OCI-LY1 (cell line): ENCODE measurements at regions not wholly inside any gene's neighbourhood (a gene's known extent, or its start where the extent isn't known, plus 50 kb on each side); places are given as distances from the start of the nearest gene placed in this dataset.

Source experiments
- EZH2 ChIP-seq: fragments of 200-600 bp; sonication (generic), shearing (Covaris generic); IDR thresholded peaks from 2 replicates; pipeline ENCODE4 v1.8.0; 2017; ENCODE audit warnings: borderline replicate concordance, mixed run types, mild to moderate bottlenecking, antibody characterized with exemption, low read length, moderate library complexity, mixed read lengths
- TF ChIP-seq, protein P1 (sequence below): fragments of 200-600 bp; sonication (generic), shearing (Covaris generic); IDR thresholded peaks from 2 replicates; pipeline ENCODE4 v1.5.1; 2017; ENCODE audit warnings: mild to moderate bottlenecking, antibody characterized with exemption, low read length, moderate library complexity, mixed read lengths

DNA sequence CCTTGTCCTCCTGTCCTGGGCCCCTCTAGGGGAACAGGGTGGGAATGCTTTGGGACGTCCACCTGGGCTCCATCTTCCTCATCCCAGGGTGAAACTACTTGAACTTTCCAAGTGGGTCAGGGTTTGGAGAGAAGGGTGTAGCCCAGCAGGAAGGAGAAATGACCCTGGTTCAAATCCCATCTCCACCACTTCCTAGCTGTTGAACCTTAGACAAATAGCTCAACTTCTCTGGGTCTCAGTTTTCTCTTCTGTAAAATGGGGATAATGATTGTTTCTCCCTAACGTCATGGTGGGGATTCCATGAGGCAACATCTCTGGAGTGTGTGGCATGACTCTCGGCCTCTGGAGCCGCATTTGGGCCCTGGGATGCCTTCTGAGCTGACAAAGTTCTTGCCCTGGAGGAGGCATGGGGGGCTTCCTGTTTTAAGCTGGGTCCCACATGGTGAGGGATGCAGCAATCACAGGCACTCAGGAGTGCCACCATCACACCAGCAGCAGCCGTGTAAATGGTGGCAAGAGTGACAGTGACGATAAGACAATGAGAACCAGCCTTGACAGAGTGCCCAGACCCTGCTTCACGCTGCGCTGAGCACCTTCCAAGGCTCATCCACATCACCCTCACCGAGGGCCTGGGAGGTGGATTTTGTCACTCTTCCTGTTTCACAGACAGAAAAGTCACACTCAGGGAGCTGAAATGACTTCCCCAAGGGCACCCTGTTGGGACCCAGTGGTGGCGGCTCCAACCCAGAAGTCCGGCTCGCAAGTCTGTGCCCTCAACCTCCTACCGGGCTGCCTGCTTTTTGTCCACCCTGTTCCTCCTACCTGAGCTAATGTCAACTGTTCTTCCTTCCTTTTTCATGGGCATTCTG lies 69.5 kb upstream of the IER5L start:
- TF ChIP-seq EZH2 = no peak
- TF ChIP-seq, protein P1, sequence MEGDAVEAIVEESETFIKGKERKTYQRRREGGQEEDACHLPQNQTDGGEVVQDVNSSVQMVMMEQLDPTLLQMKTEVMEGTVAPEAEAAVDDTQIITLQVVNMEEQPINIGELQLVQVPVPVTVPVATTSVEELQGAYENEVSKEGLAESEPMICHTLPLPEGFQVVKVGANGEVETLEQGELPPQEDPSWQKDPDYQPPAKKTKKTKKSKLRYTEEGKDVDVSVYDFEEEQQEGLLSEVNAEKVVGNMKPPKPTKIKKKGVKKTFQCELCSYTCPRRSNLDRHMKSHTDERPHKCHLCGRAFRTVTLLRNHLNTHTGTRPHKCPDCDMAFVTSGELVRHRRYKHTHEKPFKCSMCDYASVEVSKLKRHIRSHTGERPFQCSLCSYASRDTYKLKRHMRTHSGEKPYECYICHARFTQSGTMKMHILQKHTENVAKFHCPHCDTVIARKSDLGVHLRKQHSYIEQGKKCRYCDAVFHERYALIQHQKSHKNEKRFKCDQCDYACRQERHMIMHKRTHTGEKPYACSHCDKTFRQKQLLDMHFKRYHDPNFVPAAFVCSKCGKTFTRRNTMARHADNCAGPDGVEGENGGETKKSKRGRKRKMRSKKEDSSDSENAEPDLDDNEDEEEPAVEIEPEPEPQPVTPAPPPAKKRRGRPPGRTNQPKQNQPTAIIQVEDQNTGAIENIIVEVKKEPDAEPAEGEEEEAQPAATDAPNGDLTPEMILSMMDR = no peak
